Gastroesophageal sphincter (tissue), 3 donors: ENCODE measurements at regions not wholly inside any gene's neighbourhood (a gene's known extent, or its start where the extent isn't known, plus 50 kb on each side); places are given as distances from the start of the nearest gene placed in this dataset.

Experiments
- POLR2A ChIP-seq, 2 donors: fragments of 450-650 bp; IDR thresholded peaks; one replicate each; pipeline ENCODE4 v1.6.1; 2017; ENCODE audit warnings: antibody characterized with exemption in 2 of 2, mild to moderate bottlenecking in 2 of 2, moderate library complexity in 1 of 2
- TF ChIP-seq, protein P1 (sequence below), 4 experiments: fragments of 200-600 bp in 2 of 4; fragments of 450-650 bp in 2 of 4; sonication (generic) in 1 of 4; IDR thresholded peaks; one replicate each; pipeline ENCODE4 v1.5.1; 2017 to 2019; ENCODE audit warnings: antibody characterized with exemption in 4 of 4, mild to moderate bottlenecking in 2 of 4, moderate library complexity in 2 of 4

DNA sequence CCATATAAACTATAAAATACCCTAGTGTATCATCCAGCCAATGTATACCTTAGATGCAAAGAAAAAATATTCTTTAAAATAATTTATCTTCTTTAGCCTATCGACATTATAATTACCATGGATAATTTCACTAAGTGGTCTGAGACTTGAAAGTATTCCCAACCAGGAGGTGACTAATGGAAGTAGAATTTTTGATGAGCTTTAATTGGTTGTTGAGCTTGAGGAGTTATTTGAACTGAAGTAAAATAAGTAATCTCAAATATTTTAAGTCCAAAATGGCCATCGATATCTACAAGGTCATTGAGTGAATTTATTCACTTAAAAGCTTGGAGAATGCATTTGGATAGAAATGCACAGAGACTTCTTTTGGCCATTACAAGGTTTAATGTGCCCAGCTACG, 436.2 kb downstream of the TLL1 start:
- TF ChIP-seq, protein P1, sequence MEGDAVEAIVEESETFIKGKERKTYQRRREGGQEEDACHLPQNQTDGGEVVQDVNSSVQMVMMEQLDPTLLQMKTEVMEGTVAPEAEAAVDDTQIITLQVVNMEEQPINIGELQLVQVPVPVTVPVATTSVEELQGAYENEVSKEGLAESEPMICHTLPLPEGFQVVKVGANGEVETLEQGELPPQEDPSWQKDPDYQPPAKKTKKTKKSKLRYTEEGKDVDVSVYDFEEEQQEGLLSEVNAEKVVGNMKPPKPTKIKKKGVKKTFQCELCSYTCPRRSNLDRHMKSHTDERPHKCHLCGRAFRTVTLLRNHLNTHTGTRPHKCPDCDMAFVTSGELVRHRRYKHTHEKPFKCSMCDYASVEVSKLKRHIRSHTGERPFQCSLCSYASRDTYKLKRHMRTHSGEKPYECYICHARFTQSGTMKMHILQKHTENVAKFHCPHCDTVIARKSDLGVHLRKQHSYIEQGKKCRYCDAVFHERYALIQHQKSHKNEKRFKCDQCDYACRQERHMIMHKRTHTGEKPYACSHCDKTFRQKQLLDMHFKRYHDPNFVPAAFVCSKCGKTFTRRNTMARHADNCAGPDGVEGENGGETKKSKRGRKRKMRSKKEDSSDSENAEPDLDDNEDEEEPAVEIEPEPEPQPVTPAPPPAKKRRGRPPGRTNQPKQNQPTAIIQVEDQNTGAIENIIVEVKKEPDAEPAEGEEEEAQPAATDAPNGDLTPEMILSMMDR (IDR thresholded peaks at IDR 0.05), result no peak
- TF ChIP-seq POLR2A (IDR thresholded peaks at IDR 0.05), result no peak
